SK-N-SH (cell line): ENCODE measurements at regions not wholly inside any gene's neighbourhood (a gene's known extent, or its start where the extent isn't known, plus 50 kb on each side); places are given as distances from the start of the nearest gene placed in this dataset.

Experiments
- CTCF ChIA-PET: fragments of 300-600, 350-600 bp; formaldehyde crosslinking; extraction: SDS; loops from one replicate; lab custom pipeline; 2021; lab: Yijun Ruan, JAX
- POLR2A ChIA-PET: fragments of 350-600 bp; sonication (Branson Sonifier 250); formaldehyde crosslinking; extraction: SDS; loops from one replicate; lab custom pipeline; 2020; ENCODE audit warnings: antibody characterized with exemption, inconsistent platforms; lab: Yijun Ruan, JAX
- DNase-seq: peaks from one replicate; pipeline ENCODE4 v3.0.0; 2012
- H2AFZ ChIP-seq: fragments of 200-600 bp; sonication (generic); 2 replicates; pipeline ENCODE4 v1.8.1; 2016; ENCODE audit warnings: antibody characterized with exemption, mild to moderate bottlenecking, low read depth
- H3F3A ChIP-seq: fragments of 200-600 bp; sonication (generic); replicated peaks from 2 replicates; pipeline ENCODE3; 2016; ENCODE audit warnings: antibody characterized with exemption, mild to moderate bottlenecking; ENCODE audit not compliant: insufficient read depth
- H3K27ac ChIP-seq, 2 experiments: fragments of 200-500 bp in 1 of 2; fragments of 200-600 bp in 1 of 2; sonication (Bioruptor generic) in 1 of 2; sonication (generic), shearing (Covaris generic) in 1 of 2; 2 replicates each; pipeline versions ENCODE4 v1.5.1 to v1.6.1; 2014 to 2016; ENCODE audit warnings: low read depth in 2 of 2, inconsistent platforms in 1 of 2, low read length in 1 of 2, mild to moderate bottlenecking in 1 of 2, mixed read lengths in 1 of 2
- H3K27me3 ChIP-seq: fragments of 200-600 bp; sonication (generic), shearing (Covaris generic); 2 replicates; pipeline ENCODE4 v1.6.1; 2016; ENCODE audit warnings: mixed run types; ENCODE audit not compliant: insufficient read depth
- H3K36me3 ChIP-seq, 2 experiments: fragments of 200-500 bp in 1 of 2; fragments of 200-600 bp in 1 of 2; sonication (Bioruptor generic) in 1 of 2; sonication (generic) in 1 of 2; replicated peaks in 1 of 2; 2 replicates each; pipeline versions ENCODE3 to v1.5.1; 2014 to 2016; ENCODE audit warnings: low read length in 1 of 2, mild to moderate bottlenecking in 1 of 2; ENCODE audit not compliant: insufficient read depth in 2 of 2, control insufficient read depth in 1 of 2
- H3K4me1 ChIP-seq, 2 experiments: fragments of 200-500 bp in 1 of 2; fragments of 200-600 bp in 1 of 2; sonication (Bioruptor generic) in 1 of 2; sonication (generic), shearing (Covaris generic) in 1 of 2; 2 replicates each; pipeline versions ENCODE4 v1.5.1 to v1.6.1; 2014 to 2016; ENCODE audit warnings: low read depth in 1 of 2, low read length in 1 of 2, mixed run types in 1 of 2; ENCODE audit not compliant: insufficient read depth in 2 of 2, control insufficient read depth in 1 of 2
- H3K4me2 ChIP-seq: fragments of 200-600 bp; sonication (generic), shearing (Covaris generic); 2 replicates; pipeline ENCODE4 v1.6.1; 2017; ENCODE audit warnings: mixed run types
- H3K4me3 ChIP-seq, 2 experiments: fragments of 200-500 bp in 1 of 2; fragments of 200-600 bp in 1 of 2; sonication (Bioruptor generic) in 1 of 2; sonication (generic), shearing (Covaris generic) in 1 of 2; 2 replicates each; pipeline versions ENCODE4 v1.5.1 to v1.8.1; 2014 to 2016; ENCODE audit warnings: low read depth in 2 of 2, inconsistent platforms in 1 of 2, low read length in 1 of 2, mild to moderate bottlenecking in 1 of 2, mixed read lengths in 1 of 2, moderate library complexity in 1 of 2
- H3K79me2 ChIP-seq: fragments of 200-600 bp; sonication (generic); 2 replicates; pipeline ENCODE4 v1.8.1; 2017; ENCODE audit warnings: mild to moderate bottlenecking; ENCODE audit not compliant: insufficient read depth
- H3K9ac ChIP-seq: fragments of 200-600 bp; sonication (generic); 2 replicates; pipeline ENCODE4 v1.6.1; 2017; ENCODE audit warnings: mixed run types
- H3K9me2 ChIP-seq: fragments of 200-600 bp; sonication (generic); 2 replicates; pipeline ENCODE4 v1.6.1; 2017; ENCODE audit warnings: mixed run types
- H3K9me3 ChIP-seq: fragments of 200-600 bp; sonication (generic); 2 replicates; pipeline ENCODE4 v1.6.1; 2017; ENCODE audit warnings: mixed run types, mild to moderate bottlenecking, moderate library complexity
- H4K20me1 ChIP-seq: fragments of 200-600 bp; sonication (generic); 2 replicates; pipeline ENCODE4 v1.6.1; 2017; ENCODE audit warnings: mild to moderate bottlenecking, mixed run types; ENCODE audit not compliant: insufficient read depth
- CTCF ChIP-seq: fragments of 200-600 bp; sonication (generic); IDR thresholded peaks from 2 replicates; pipeline ENCODE4 v1.6.1; 2017; ENCODE audit warnings: antibody characterized with exemption, mild to moderate bottlenecking, moderate library complexity
- FOSL2 ChIP-seq: IDR thresholded peaks from 2 replicates; pipeline ENCODE4 v1.4.0; 2012; ENCODE audit warnings: low read depth, mild to moderate bottlenecking, moderate library complexity, borderline replicate concordance
- FOXM1 ChIP-seq: IDR thresholded peaks from 2 replicates; pipeline ENCODE4 v1.4.0; 2012; ENCODE audit warnings: low read depth, mild to moderate bottlenecking
- GABPA ChIP-seq: IDR thresholded peaks from 2 replicates; pipeline ENCODE4 v1.4.0; 2012; ENCODE audit warnings: low read depth, mild to moderate bottlenecking
- GATA2 ChIP-seq: sonication (generic); formaldehyde crosslinking; IDR thresholded peaks from 2 replicates; pipeline ENCODE4 v1.5.0; 2020; ENCODE audit warnings: mild to moderate bottlenecking, missing genetic modification reagents
- IRF3 ChIP-seq: fragments of 150-350 bp; IDR thresholded peaks from 2 replicates; pipeline ENCODE4 v1.6.1; 2016; ENCODE audit warnings: mild to moderate bottlenecking, low read depth, low read length
- MXI1 ChIP-seq: IDR thresholded peaks from 2 replicates; pipeline ENCODE4 v1.6.1; 2012; ENCODE audit warnings: mild to moderate bottlenecking, low read depth, low read length, improper control_type of control experiment
- NFIC ChIP-seq: IDR thresholded peaks from 2 replicates; pipeline ENCODE4 v1.4.0; 2012; ENCODE audit warnings: borderline replicate concordance
- RAD21 ChIP-seq: IDR thresholded peaks from 2 replicates; pipeline ENCODE4 v1.6.1; 2012; ENCODE audit warnings: mild to moderate bottlenecking, low read length
- RFX5 ChIP-seq: IDR thresholded peaks from 2 replicates; pipeline ENCODE4 v1.6.1; 2012; ENCODE audit warnings: mild to moderate bottlenecking, improper control_type of control experiment, low read length
- RXRA ChIP-seq: IDR thresholded peaks from 2 replicates; pipeline ENCODE4 v1.4.0; 2012; ENCODE audit warnings: low read depth, mild to moderate bottlenecking, borderline replicate concordance
- SMC3 ChIP-seq: IDR thresholded peaks from 2 replicates; pipeline ENCODE4 v1.6.1; 2012; ENCODE audit warnings: low read depth, low read length, improper control_type of control experiment
- TAF1 ChIP-seq: IDR thresholded peaks from 2 replicates; pipeline ENCODE4 v1.6.1; 2012; ENCODE audit warnings: low read depth, mild to moderate bottlenecking, low read length, moderate library complexity, borderline replicate concordance
- TCF12 ChIP-seq: IDR thresholded peaks from 2 replicates; pipeline ENCODE4 v1.4.0; 2012
- TEAD4 ChIP-seq: IDR thresholded peaks from 2 replicates; pipeline ENCODE4 v1.4.0; 2012; ENCODE audit warnings: mild to moderate bottlenecking, borderline replicate concordance; ENCODE audit not compliant: insufficient read depth
- ZBTB33 ChIP-seq: IDR thresholded peaks from 2 replicates; pipeline ENCODE4 v1.4.0; 2012; ENCODE audit warnings: low read depth, borderline replicate concordance
- WGBS: methylation state at CpG from one replicate; pipeline ENCODE4 v1.1.6; 2017; ENCODE audit warnings: low lambda C conversion rate; 5-methylcytosine and 5-hydroxymethylcytosine counted together
- TF ChIP-seq, protein P1 (sequence below): IDR thresholded peaks from 2 replicates; pipeline ENCODE4 v1.4.0; 2012; ENCODE audit warnings: low read depth
- TF ChIP-seq, protein P2 (sequence below): IDR thresholded peaks from 2 replicates; pipeline ENCODE4; 2012
- TF ChIP-seq, protein P3 (sequence below): fragments of 150-350 bp; IDR thresholded peaks from 2 replicates; pipeline ENCODE4 v1.6.1; 2017; ENCODE audit warnings: antibody characterized with exemption, low read length, low read depth, borderline replicate concordance
- TF ChIP-seq, protein P4 (sequence below): IDR thresholded peaks from 2 replicates; pipeline ENCODE4 v1.6.1; 2012; ENCODE audit warnings: mild to moderate bottlenecking, low read depth, low read length, moderate library complexity

DNA sequence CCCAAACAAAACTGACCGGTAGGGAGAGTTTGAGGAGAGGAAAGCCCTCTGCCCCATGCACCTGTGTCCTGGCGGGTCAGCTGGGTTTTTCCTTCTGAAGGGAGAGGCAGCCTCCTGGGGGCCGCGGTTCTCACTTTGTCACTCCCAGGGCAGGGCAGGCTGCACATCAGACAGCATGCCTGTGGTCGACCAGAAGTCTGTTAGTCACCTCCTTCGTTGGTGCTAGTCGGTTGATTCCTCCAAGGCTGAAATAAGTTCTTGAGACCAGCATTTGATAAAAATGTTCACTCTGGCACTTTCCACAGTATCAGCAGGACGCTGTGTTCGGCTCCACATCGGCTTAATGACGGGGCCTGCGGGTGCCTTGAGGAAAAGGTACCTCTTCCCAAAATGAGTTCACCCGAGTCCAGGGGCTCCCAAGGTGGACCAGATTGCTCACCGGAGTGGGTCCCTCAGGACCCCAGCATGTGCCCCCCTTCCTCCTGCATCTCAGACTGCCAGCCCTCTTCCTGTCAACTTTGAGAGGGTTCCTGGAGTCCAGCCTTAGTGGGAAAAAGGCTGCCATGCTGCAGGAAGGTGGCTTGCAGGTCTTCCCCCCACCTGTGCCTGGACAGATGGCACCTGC, 373.7 kb upstream of the B3GAT1 start:
- 55% methylated on average over 7 of the region's 14 CpGs for WGBS
- no peak overlapping the region for H3K27ac ChIP-seq

More for the DNA sequence above, 373.7 kb upstream of the B3GAT1 start:
- no peak overlapping the region for H3K4me2 ChIP-seq
- no peak for TF ChIP-seq TCF12
- TF ChIP-seq, protein P1, sequence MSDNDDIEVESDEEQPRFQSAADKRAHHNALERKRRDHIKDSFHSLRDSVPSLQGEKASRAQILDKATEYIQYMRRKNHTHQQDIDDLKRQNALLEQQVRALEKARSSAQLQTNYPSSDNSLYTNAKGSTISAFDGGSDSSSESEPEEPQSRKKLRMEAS: no peak
- TF ChIP-seq RFX5: no peak
- TF ChIP-seq TEAD4: no peak
- no peak for TF ChIP-seq RXRA
- TF ChIP-seq RAD21: no peak
- no peak for TF ChIP-seq IRF3
- TF ChIP-seq NFIC: no peak
- no peak for TF ChIP-seq GABPA
- TF ChIP-seq GATA2 (CRISPR knock-in tag): no peak
- TF ChIP-seq MXI1: no peak
- TF ChIP-seq FOXM1: no peak
- no peak for TF ChIP-seq TAF1
- no peak for TF ChIP-seq CTCF
- no peak for TF ChIP-seq ZBTB33
- TF ChIP-seq, protein P2, sequence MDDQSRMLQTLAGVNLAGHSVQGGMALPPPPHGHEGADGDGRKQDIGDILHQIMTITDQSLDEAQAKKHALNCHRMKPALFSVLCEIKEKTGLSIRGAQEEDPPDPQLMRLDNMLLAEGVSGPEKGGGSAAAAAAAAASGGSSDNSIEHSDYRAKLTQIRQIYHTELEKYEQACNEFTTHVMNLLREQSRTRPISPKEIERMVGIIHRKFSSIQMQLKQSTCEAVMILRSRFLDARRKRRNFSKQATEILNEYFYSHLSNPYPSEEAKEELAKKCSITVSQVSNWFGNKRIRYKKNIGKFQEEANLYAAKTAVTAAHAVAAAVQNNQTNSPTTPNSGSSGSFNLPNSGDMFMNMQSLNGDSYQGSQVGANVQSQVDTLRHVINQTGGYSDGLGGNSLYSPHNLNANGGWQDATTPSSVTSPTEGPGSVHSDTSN: no peak
- no peak for TF ChIP-seq FOSL2
- TF ChIP-seq, protein P3, sequence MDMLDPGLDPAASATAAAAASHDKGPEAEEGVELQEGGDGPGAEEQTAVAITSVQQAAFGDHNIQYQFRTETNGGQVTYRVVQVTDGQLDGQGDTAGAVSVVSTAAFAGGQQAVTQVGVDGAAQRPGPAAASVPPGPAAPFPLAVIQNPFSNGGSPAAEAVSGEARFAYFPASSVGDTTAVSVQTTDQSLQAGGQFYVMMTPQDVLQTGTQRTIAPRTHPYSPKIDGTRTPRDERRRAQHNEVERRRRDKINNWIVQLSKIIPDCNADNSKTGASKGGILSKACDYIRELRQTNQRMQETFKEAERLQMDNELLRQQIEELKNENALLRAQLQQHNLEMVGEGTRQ: no peak
- TF ChIP-seq SMC3: no peak
- TF ChIP-seq, protein P4, sequence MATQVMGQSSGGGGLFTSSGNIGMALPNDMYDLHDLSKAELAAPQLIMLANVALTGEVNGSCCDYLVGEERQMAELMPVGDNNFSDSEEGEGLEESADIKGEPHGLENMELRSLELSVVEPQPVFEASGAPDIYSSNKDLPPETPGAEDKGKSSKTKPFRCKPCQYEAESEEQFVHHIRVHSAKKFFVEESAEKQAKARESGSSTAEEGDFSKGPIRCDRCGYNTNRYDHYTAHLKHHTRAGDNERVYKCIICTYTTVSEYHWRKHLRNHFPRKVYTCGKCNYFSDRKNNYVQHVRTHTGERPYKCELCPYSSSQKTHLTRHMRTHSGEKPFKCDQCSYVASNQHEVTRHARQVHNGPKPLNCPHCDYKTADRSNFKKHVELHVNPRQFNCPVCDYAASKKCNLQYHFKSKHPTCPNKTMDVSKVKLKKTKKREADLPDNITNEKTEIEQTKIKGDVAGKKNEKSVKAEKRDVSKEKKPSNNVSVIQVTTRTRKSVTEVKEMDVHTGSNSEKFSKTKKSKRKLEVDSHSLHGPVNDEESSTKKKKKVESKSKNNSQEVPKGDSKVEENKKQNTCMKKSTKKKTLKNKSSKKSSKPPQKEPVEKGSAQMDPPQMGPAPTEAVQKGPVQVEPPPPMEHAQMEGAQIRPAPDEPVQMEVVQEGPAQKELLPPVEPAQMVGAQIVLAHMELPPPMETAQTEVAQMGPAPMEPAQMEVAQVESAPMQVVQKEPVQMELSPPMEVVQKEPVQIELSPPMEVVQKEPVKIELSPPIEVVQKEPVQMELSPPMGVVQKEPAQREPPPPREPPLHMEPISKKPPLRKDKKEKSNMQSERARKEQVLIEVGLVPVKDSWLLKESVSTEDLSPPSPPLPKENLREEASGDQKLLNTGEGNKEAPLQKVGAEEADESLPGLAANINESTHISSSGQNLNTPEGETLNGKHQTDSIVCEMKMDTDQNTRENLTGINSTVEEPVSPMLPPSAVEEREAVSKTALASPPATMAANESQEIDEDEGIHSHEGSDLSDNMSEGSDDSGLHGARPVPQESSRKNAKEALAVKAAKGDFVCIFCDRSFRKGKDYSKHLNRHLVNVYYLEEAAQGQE: no peak
- no peak overlapping the region for H3K9ac ChIP-seq
- no peaks in the 10 kb centered on the region for H4K20me1 ChIP-seq
- ChIA-PET POLR2A (no interaction called here), CTCF (no interaction called here)
- H3F3A ChIP-seq: no peaks in the 10 kb centered on the region
- no peaks in the 10 kb centered on the region for H3K79me2 ChIP-seq
- no peaks in the 10 kb centered on the region for H3K36me3 ChIP-seq
- no peaks in the 10 kb centered on the region for H3K27me3 ChIP-seq
- no peaks in the 10 kb centered on the region for H3K9me2 ChIP-seq
- DNase-seq: no peak
- no peaks in the 10 kb centered on the region for H3K9me3 ChIP-seq
- no peak overlapping the region for H3K4me3 ChIP-seq
- no peak overlapping the region for H2AFZ ChIP-seq
- H3K4me1 ChIP-seq: no peaks in the 10 kb centered on the region; a peak in 1 of 4 replicates
